Gastrocnemius medialis (tissue), 4 donors: ENCODE measurements at regions not wholly inside any gene's neighbourhood (a gene's known extent, or its start where the extent isn't known, plus 50 kb on each side); places are given as distances from the start of the nearest gene placed in this dataset.

Source experiments
- POLR2A ChIP-seq, 2 donors: fragments of 450-650 bp; IDR thresholded peaks; one replicate each; pipeline ENCODE4 v1.6.1; 2017; ENCODE audit warnings: antibody characterized with exemption in 2 of 2, mild to moderate bottlenecking in 2 of 2, moderate library complexity in 2 of 2
- TF ChIP-seq, protein P1 (sequence below), 5 experiments: fragments of 450-650 bp in 3 of 5; fragments of 200-600 bp in 2 of 5; sonication (generic) in 2 of 5; IDR thresholded peaks in 4 of 5; conservative IDR thresholded peaks in 1 of 5; 1 replicate in 4 of 5; 2 replicates in 1 of 5; pipeline ENCODE4 v1.5.1; 2016 to 2019; ENCODE audit warnings: antibody characterized with exemption in 5 of 5, mild to moderate bottlenecking in 3 of 5, moderate library complexity in 3 of 5

DNA sequence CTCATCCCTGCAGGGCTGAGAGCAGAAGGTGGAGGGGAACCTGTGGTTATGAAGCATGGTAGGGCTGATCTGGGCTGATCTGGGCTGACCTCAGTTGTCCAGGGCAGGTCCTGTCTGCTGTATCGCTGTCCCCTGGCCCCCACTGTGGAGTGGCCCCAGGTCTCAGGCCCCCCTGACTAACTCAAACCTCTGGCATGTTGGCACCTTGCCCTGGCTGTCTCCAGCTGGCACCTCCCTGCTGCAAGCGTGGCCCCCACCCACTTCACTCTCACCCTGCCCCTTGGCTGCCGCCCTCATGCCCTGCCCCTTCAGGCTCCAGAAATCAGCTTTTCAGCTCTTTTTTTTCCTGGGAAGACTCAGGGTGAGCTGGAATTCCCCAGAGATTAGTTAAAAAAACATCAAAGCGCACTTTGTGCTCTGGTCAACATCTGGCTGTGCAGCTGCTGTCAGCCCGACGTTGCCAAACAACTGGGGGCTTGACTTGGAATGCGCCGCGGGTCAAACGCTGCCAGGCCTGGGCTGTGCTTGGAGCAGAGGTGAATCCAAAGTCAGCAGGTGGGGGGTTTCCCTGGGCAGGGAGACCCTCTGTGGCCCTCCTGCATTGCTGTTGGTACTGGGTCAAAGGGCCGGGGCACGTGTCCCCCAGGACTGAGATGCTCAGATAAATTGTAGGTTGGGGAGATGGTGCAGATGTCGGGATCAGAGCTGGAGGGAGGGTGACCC is 173.8 kb upstream of the HDAC4 start:
- TF ChIP-seq, protein P1, sequence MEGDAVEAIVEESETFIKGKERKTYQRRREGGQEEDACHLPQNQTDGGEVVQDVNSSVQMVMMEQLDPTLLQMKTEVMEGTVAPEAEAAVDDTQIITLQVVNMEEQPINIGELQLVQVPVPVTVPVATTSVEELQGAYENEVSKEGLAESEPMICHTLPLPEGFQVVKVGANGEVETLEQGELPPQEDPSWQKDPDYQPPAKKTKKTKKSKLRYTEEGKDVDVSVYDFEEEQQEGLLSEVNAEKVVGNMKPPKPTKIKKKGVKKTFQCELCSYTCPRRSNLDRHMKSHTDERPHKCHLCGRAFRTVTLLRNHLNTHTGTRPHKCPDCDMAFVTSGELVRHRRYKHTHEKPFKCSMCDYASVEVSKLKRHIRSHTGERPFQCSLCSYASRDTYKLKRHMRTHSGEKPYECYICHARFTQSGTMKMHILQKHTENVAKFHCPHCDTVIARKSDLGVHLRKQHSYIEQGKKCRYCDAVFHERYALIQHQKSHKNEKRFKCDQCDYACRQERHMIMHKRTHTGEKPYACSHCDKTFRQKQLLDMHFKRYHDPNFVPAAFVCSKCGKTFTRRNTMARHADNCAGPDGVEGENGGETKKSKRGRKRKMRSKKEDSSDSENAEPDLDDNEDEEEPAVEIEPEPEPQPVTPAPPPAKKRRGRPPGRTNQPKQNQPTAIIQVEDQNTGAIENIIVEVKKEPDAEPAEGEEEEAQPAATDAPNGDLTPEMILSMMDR (IDR thresholded peaks at IDR 0.05 in 4 of 5, conservative IDR thresholded peaks at IDR 0.05 in 1 of 5) = no peak
- TF ChIP-seq POLR2A (IDR thresholded peaks at IDR 0.05) = no peak
